Fibroblast of skin of scalp (primary cell): ENCODE measurements at regions not wholly inside any gene's neighbourhood (a gene's known extent, or its start where the extent isn't known, plus 50 kb on each side); places are given as distances from the start of the nearest gene placed in this dataset.
"Not testable (repeated sequence)": the region's sequence is repeated elsewhere in the genome, so short reads cannot be mapped to it uniquely, and the experiment has no call there.

Source experiments
- DNase-seq: peaks from one replicate; pipeline ENCODE4 v3.0.0-alpha.2; 2013

DNA sequence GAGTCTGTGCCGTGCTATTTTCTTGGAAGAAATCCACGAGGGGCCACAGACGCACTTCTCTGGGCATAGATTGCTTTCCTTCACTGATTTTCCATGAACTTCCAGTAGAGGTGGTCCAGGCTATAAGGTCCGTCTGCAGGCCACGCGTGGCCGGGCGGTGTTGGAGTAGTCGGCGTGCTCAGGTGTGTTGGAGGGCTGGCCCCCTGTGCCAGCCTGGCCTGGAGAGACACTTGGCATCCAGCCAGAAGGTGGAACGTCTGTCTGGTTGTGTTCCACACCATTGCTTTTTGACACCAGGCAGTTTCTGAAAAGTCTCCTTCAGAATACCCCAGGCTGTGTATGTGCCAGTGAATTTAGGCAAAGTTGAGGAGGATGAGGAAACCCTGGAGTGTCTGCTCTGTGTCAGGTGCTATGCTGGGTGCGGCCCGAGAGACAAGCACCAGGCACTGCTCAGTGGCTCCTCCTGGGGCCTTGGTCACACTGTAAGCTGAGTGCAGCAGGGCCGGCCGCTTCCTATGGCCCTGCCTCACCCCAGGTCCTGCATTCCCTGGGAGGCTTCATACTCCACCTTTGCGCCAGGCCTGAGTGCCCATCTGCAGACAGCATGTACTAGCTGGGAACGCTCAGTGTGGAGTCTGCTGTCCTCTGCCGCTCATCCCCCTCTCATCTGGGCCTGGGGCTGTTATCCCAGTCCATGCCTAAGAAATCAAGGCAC, 52.1 kb upstream of the TAMM41 start:
- DNase-seq: no peak

DNA sequence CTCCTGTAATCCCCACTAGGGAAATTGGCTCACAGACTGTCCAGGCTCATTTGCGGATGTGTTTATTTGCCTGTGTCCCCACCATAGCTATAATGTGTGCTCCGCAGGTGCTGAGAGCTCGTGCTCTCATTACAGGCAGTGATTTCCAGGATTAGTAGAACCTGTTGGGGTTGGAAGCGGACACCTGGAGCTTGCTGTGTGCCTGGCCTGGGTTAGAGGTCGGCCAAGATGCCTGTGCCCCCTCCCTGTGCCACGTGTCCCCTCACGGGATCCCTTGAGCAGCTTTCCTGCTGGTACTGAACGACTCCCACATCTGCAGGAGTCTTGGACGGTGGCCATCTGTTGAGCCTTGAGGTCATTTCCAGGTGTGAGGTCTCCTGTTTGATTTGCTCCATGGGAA, 52.7 kb upstream of the TAMM41 start:
- DNase-seq: not testable (repeated sequence)

DNA sequence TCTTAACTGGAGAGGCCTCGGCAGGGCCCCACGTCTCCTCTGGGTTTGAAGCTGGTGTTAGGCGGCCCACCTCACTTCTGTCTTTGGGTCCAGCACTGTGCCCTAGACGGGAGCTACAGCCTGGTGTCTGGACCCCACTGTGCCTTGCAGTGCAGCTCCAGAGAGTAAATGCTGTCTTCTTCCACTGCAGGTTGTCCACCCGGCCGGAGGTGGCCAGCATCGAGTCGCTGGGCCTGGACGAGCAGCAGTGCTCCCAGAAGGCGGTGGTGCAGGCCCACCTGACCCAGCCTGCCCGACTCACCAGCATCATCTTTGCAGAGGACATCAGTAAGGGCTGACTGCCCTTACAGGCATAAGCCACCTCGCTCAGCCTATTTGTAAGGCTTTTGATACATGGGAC, 53.1 kb upstream of the TAMM41 start:
- no peak for DNase-seq

DNA sequence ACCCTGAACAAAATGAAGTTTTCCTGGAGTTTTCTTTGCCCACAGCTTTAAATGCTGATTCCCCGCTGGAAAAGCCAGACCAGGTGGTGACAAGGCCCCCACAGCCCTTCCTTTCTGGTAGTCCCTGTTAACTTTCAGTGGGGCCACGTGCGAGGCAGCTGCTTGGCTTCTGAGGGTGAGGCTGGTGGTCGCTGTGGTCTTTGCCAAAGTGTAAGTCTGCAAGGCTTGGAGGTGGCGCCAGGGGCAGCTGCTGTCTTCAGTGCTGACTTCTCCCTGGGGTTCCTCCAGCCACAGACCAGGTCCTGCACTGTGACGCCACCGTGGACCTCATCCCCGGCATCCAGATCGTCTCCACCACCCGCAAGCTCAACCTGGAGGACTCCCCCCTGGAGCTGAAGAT, 54.1 kb upstream of the TAMM41 start:
- DNase-seq: no peak

DNA sequence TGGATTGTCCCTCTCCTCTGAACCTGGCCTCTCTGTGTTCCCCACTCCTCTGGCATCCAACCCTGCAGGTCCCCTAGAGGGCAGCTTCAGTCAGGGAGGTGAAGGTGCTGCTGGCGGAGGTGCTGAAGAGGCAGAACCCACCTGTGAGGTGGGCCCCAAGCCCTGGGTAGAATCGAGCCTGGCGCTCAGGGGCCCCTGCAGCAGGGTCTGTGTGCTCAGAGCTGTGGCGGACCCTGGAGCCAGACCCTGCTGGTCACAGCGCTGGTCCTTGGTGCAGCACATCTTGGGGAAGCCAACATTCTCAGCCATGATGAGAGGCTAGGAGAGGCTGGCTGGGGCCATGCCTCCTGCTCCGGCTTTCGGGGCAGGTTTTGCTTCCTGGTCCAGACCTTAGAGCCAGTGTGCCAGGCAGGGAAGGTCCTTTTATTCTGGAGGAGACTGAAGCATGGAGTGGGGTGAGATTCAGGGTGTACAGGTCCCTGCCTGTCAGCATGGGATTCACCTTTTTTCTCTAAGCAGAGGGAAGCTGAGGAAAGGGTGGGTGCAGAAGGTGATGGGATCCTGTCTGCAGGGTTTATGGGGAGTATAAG, 54.7 kb upstream of the TAMM41 start:
- no peak for DNase-seq

DNA sequence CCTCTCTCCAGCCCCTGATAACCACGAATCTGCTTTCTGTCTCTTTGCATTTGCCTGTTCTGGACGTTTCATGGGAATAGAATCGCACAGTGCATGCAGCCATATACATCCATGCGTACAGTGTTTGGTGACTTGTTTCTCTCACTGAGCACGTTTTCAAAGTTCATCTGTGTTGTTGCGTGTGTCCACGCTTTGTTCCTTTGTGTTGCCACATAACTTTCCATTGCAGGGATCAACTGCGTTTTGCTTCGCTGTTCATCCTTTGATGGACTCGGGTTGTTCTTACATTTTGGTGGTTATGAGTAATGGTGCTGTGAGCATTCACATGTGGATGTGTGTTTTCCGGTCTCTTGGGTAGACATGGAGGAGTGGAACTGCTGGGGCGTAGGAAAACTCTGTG, 56.4 kb upstream of the TAMM41 start:
- DNase-seq: no peak

DNA sequence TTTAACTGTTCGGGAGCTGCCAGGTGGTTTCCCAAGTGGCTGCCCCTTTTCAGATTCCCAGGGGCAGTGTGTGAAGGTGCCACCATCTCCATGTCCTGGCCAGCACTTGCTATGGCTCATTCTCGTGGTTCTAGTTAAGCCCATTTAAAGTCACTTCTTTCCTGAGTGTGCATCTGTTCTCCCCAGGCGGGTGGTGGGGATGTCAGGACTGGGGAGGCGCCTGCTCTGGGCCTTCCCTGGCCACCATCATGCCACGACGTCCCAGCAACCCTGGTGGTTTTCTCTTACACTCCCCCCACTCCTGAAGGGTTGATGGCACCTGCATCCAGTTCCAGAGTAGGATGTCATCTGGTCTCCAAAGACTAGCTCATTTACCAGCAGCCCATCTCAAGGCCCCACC, 56.8 kb upstream of the TAMM41 start:
- DNase-seq: no peak

DNA sequence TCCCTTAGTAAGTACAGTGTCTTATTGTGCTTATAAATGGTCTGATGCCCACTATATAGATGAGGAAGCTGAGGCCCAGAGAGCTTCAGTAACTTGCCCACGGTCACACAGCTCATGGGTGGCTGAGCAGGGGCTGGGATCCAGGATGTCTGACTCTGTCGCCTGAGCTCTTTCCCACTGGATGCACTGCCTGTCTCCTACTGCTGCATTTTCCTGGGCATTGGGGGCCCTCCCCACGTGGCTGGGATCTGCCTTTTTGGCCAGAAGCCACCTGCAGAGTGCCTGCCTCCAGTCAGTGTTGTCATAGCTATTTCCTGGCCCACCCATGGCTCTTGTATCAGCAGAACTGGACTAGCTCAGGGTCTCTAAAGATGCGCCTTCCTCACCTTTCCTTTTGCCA, 57.5 kb upstream of the TAMM41 start:
- DNase-seq: no peak

DNA sequence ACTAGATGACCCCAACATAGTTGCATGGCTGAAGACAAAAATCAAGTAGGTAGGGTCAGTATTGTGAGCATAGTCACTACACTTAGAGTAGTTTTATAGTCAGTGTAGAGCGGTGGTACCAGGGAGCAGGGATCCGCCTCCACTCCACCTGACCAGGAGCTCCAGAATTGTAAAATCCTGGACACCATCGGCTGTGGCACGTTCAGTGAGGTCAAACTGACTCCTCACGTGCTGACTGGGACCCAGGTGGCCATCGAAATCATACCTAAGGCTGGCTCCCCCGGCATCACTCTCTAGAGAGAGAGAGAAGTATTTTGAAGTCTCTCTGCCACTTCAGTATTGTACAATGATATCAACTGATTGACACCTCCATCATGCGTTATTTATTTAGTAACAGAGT, 59.7 kb upstream of the TAMM41 start:
- DNase-seq: no peak

DNA sequence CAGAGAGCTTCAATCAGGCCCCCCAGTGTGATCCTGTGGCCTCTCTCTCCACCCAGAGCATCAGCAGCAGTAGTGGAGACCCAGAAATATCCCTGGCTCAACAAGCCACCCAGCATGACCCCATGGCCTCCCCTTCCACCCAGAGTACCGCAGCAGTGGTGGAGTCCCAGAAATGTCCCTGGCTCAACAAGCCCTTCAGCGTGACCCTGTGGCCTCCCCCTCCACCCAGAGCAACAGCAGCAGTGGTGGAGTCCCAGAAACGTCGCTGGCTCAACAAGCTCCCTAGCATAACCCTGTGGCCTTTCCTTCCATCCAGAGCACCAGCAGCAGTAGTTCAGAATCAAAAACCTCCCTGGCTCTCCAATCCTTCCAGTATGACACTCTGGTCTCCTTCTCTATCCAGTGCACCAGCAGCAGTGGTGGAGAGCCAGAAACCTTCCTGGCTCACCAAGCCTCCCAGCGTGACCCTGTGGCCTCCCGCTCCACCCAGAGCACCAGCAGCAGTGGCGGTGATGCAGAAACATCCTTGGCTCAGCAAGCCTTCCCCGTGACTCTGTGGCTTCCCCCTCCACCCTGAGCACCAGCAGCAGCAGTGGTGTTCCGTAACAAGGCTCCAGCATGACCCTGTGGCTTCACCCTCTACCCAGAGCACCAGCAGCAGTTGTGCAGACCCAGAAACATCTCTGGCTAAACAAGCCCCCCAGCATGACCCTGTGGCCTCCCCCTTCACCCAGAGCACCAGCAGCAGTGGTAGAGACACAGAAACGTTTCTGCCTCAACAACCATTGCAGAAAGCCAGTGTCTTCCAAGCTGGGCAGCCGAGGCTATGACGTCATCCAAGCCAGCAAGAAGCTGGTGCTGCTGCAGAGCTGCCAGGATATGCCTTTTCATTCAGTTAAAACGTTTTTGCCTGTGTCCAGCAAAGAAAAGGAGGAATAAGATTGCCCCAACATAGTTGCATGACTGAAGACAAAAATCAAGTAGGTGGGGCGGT, 61.3 kb upstream of the TAMM41 start:
- no peak for DNase-seq

DNA sequence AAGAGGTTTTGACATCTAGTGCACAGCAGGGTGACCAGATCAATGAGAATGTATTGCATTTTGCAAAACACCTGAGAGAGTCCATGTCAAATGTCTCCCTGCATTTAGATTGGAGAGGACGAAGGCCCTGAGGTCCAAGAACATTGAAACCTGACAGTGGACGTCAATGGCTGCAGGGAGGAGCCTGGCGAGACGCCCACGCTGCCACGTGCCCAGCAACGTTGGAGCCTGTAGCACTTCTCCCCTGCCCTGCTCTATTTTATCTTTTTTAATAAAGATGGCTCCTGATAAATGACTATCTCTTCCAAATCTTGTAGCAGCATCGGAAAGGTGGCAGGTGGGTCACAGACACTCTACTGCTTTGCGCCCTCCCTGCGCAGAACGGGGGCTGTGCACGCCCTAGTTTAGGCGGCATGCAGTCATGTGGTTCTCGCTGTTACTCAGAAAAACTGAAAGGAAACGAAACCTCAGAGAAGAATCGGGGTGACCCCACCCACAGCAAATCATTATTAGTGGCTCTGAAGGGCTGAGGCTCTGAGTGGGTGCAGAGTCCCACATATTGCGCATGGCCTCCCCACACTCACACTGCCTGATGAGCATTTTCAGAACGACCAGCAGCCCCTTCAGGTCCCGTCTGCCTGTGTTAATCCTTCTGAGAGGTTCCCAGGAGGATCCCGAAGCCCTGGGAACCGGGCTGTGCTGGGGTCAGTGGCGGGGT, 62.5 kb upstream of the TAMM41 start:
- no peak for DNase-seq

DNA sequence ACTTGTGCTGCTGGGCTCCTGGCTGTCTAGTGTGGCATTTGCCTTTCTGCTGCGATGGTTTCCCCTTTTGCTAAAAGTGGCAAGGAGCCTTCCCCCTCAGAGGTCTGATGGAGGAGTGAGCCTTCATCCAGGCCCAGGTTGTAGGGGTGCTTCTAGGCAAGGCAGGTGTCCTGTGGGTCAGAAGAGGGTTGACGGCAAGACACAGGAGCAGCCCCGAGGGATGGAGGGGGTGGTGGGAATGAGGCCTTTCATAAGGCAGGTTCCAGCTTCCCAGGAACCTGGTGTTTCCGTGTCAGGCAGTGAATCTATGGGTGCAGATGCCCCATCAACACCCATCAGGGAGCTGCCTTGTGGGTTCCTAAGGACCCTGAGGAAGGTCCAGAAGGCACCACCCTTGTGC, 63.0 kb upstream of the TAMM41 start:
- DNase-seq: no peak

DNA sequence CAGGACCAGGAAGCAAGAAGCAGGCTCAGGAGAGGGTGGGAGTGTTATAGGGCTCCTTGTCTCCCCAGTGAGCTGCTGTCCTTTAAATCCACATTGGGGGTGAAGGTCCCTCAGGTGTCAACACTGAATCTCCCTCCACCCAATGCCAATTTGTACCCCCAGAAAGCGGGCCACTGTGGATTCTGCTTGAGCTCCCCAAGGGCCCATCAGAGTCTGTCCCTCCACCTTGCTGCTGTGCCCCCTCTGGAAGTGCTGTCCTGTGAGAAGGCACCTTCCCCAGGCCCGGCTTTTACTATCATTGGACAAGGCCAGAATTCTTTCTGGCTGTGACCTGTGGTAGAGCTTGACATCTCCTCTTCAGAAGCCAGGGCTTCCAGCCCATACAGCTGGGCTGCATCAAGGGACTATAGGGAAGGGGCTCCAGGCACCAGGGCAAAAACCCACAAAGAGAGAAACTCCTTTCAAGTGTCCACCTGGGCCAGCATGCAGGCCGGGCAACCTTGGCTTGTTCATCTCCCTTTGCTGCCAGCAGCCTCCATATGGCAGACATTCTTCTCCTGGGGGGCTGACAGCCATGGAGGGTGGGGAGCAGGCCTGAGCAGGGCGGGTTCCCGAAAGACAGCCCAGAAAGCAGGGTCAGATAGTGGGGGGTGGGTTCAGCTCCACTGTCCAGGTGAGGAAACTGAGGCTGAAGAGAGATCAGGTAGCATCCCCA, 63.7 kb upstream of the TAMM41 start:
- DNase-seq: not testable (repeated sequence)

DNA sequence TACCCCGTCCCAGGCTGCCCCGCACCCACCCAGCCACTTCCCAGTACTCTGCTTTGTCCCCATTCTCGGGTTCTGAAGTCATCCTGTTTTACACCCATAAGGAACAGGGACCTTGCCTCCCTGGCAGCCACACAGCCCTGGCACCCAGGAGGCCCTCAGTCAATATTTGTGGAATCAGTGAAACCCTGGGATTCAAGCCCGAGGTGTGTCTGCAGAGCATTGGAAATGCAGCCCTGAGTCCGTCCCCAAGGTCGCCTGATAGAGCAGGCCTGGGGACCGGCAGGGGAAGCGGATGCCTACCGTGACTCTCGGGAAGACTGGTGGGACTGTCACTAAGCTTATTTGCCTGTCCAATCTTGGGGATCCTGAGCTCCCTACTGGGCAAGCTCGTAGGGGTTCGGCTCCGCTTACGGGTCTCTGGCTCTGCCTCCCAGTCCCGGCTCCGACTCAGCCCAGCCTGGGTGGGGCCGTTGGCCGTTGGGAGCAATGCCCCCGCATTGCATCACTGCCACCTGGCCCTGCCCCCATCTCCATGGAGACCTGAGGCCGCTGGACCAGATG, 64.4 kb upstream of the TAMM41 start:
- no peak for DNase-seq

DNA sequence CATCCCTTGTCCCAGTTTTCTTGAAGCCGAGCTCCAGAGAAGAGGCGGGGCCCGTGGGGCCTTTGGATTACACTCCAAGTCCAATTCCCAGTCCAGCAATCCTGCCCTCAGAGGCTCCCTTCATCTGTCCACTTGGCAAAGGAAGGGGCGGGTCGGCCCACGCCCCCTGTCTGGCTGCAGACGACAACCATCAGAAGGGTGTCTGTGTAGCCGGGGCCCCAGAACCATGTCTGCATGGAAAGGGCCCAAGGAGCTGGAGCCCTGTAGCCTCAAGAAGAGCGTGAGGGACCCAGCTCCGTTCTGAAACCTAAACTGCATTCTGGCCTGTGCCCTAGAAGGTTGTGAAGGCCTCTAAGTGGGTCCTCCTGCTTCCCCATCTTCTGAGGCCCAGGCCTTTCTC, 65.2 kb upstream of the TAMM41 start:
- DNase-seq: not testable (repeated sequence)

DNA sequence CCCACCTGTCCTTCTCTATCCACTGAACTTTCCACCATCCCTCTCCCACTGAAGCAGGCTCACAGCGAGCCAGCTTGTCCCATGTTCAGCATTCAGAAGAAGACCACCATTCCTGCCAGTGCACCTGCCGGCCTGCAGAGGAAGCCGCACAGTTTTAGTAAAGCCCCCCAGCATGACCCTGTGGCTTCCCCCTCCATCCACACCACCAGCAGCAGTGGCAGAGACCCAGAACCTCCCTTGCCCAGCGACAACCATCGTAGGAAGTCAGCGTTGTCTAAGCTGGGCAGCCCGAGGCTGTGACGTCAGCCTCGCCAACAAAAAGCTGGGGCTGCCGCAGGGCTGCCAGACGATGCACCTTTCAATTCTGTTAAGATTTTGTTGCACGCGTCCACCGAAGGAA, 66.6 kb upstream of the TAMM41 start:
- DNase-seq: no peak

DNA sequence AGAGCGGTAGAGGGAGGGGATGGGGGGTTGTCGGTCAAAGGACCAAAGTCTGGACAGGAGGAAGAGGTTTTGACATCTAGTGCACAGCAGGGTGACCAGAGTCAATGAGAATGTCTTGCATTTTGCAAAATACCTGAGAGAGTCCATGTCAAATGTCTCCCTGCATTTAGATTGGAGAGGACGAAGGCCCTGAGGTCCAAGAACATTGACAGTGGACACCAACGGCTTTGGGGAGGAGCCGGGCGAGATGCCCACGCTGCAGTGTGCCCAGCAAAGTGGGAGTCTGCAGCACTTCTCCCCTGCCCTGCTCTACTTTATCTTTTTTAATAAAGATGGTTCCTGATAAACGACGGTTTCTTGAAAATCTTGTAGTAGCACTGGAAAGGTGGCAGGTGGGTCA, 67.4 kb upstream of the TAMM41 start:
- no peak for DNase-seq

DNA sequence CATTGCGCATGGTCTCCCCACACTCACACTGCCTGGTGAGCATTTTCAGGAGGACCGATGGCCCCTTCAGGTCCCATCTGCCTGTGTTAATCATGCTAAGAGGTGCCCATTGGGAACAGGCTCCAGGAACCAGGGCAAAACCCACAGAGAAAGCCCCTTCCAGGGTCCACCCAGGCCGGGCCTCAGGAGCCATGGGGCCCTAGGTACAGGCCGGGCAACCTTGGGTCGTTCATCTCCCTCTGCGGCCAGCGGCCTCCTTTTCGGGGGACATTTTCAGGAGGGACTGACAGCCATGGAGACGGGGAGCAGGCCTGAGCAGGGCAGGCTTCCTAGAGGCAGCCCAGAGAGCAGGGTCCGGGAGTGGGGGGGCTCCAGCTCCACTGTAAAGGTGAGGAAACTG, 68.0 kb upstream of the TAMM41 start:
- DNase-seq: no peak

DNA sequence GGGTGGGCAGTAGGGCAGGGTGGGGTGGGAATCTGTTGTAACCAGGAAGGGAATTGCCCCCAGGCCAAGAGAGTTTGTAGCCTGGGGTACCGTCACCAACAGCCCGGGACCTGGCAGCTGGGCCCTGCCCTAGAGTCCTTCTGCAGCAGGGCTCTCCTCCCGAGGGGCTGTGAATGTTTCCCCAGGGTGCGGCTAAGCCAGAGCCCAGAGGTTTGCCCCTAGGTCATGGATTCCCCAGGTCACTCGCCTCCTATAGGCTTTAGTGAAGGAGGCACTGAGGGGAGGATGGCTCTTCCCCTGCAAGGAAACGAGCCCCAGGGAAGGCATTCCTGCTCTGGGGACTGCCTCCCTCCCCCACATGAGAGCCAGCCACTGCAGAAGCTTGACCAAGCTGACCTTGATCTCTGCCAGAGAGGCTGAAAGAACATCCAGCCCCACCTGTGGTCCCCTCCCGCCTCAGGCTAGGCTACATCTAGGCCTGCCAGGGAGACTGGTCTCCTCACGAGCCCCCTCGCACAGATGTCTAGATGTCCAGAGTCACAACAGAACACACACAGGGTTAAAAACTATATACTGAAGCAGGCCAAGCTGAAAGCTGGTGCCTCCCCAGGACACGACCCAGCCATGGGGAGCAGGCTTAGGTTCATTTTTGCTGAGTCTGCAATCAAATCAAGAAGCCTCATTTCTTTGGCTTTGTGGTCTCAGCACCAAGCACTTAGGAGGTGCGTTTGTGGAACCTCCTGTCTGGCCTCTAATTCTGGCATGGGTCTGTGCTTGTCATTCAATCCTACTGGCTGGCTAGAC, 69.1 kb upstream of the TAMM41 start:
- DNase-seq: no peak

DNA sequence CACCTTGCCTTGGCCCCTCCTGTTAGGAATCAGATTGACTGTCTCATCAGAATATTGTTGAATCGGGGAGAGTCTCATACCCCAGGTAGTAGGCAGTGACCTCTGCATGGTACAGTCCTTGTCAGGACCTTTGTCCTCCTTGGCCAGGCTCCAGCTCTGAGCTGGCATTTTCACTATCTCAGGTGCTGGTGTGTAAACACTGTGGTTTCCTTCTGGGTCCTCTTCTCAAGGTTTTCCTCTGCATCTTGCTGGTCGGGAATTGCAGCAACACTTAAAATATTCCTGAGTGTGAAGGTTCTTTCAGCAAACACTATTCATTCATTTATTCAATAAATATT, 69.7 kb upstream of the TAMM41 start:
- not testable (repeated sequence) for DNase-seq

DNA sequence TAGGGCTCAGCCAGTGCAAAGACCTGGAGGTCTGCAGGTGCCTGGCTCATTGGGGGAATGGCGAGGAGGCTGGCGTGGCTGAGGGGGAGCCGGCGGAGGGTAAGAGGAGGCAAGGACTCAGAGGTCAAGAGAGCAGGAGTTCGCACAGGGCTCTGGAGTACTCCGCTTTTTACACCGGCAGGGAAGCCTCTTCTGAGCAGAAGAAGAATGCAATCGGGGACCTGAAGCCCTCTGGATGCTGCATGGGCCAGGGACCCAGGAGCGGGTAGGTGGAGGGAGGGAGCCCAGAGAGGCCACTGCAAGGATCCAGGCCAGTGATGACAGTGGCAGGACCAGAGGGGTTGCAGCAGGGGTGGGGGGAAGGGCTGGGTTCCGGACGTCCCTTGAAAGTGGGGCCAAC, 70.4 kb upstream of the TAMM41 start:
- DNase-seq: no peak
